NCI-H2081 treated with DMSO at 0.1 percent for 48 hours (cell line): ENCODE measurements at regions not wholly inside any gene's neighbourhood (a gene's known extent, or its start where the extent isn't known, plus 50 kb on each side); places are given as distances from the start of the nearest gene placed in this dataset.

Experiments
- DNase-seq: peaks from one replicate; lab custom pipeline; 2025; lab: John Stamatoyannopoulos, UW

DNA sequence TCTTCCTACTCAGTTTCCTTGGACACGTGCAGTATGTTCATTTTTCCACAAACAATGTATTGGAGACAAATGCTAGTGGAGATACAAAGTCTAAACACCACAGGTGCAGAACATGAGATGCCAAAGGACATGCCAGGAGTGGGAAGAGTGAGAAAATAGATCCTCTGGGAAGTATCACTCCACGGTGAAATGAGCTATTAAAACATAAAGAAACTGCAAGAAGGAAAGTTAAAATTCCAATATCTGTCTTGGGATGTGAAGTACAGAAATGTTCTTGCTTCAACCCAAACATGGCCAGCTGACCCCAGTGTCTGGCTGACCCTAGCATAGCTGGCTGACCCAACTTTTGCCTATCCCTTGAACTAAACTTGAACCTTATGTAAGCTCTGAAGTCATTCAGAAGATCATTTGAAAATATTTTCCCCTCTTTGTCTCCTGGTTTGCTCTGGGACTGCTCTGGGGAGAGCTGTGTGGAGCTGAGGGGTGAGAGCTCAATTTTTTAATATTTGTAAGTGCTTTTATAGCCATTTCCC is 59.5 kb downstream of the FZD1 start:
- no peak for DNase-seq

DNA sequence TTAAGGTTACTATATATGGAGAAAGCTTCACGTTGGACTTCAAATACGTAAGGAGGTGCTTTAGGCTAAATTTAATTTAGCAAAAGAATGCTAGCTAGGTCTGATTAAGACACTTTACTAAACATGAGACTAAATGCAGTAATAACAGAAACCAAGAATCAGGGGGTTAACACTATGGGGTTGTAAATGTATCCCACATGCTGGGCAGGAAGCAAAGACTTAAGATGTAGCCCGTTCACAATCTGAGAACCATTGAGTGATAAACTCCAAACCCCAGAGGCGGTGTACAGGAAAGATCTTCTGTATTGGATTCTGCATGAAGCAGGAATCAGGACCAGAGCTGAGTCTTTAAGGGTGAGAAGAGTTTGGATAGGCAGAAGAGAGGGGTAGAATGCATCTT is 60.4 kb downstream of the FZD1 start:
- no peak for DNase-seq

DNA sequence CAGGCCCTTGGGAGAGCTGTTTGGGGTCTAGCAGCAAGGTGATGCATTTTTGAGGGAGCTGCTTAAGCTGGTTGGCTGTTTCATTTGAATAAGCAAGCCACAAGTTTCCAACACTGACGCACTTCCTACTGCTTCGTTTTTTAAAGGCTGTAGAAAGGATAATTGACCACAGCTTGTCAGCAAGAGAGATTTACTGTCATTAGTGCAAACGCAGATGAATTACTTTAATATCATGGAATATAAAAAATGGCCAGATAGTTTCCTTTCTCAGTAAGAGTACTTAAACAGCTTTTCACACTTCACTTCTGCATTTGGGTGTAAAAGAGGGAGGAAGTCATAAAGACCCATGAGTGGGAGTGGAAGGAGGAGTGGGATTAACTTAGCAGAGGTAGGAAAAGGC is 61.5 kb downstream of the FZD1 start:
- DNase-seq: no peak

DNA sequence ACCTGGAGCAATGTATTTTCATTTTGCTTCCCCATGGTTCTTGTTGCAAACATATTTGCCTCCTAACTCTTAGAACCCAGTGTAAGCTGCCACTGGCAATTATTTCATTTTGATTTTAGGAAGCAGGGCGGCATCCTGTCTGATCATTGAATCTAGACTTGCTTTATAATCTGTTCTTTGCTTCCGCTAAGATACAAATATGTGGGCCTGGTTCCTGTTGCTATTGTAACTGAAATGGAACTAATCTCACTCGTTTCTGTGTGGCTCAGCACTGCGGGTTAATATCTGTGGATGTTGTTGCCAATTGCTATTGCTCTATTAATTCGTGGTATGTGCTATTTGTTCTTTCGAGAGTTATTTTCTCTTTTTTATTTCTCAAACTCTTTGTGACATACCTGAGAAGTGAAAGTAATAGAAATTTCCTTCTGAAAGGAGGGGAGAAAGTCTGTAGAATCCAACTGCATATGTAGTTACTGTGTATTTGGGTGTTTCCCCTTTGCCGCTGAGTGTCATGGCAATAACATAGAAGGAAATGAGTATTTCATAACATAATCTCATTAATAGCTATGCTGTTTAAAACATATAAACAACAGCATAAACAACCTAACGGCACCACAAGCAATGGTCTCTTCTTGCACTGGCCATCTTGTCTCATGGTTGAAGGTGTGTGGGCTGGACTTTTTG is 62.4 kb downstream of the FZD1 start:
- DNase-seq: no peak

DNA sequence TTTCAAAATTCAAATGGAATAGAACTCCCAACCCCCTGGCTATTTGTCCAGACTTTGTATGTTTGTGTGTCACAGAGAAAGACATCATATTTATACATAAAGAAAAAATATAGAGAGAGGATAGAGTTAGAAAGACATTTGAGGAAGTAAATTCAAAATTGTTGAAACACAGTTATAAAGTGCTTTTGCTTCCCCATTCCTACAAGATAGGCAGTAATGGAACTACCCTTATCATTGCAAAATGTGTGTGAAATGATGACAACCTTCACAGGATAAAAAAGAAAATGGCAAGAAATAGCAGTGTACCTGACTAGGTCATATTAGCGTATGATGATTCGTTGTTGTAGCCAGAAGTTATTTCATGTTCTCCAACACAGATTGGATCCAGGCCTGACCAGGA is 63.1 kb downstream of the FZD1 start:
- DNase-seq: no peak

DNA sequence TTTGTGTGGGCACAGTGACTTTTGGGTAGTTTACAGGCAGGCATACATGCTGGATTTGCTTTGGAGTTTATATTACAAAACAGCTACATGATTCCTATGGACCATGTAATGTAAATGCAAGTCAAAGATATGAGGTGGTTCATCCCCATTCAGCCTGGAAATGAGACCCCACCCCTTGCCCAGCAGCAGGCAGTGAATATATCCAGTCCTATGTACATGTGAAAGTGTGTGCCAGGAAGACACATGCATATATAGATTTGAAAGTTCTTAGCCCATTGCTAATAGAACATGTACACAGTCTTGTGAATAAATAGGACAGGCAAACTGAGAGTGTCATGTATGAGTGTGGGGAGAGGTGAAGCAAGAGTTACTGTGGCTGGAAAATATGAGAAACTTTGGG is 65.3 kb downstream of the FZD1 start:
- DNase-seq: no peak

DNA sequence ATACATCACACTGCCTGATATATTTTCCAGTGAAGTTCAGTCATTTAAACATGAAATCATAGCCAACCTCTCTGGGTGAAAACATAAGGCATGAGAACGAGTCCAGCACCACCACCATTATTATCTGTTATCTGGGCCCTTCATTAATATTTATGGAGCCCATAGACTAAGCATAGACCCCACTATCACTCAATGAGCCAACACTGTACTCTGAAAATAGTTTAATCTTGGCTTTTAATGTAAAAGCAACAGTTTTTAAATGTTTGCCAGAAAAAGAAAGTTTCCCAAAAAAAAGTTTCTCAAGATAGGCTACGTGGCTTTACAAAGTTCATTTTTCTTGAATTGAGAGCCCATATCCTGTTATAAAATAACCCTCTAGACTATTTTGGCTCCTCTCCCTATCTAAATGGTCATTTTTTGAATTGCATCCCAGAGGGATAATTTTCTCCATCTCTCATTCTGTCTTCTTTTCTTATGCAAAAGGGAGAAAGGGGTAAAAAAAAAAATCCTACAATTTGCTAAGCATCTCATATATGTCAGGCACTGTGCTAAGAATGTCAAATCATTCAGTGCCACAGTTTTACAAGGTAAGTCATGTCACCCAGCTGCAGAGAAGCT is 66.1 kb downstream of the FZD1 start:
- no peak for DNase-seq

DNA sequence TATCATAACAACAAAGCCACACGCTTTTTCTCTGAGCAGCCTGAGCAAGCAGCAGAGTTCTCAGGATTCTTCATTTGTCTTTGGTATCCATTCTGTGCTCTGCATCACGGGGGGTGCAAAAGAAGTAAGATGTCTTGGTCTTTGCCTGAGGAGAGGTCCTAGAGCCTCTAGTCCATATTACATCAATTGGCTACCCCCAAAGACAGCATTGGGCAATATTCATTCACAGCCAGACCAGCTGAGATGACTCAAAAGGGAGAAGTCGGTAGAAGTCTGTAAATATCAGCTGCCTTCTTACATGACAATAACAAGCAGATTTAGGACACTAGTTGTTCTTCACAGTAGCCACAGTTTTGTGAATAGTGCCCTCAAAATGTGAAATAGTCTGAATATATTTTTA is 66.6 kb downstream of the FZD1 start:
- DNase-seq: no peak

DNA sequence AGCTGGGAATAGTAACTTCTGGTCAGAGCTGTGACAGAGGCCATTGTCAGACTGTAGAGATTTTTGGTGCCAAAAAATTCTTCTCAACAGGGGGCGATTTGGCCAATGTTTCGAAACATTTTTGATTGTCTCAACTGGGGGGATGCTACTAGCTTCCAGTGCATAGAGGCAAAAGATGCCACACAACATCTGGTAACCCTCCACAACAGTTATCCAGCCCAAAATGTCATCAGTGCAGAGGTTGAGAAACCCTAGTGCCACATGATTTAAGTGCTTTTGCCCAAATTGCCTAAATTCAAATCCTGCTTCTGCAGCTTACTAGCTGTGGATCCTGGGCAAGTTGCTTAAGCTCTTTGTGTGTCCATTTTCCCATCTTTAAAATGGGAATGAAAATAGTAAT is 71.9 kb downstream of the FZD1 start:
- DNase-seq: no peak

DNA sequence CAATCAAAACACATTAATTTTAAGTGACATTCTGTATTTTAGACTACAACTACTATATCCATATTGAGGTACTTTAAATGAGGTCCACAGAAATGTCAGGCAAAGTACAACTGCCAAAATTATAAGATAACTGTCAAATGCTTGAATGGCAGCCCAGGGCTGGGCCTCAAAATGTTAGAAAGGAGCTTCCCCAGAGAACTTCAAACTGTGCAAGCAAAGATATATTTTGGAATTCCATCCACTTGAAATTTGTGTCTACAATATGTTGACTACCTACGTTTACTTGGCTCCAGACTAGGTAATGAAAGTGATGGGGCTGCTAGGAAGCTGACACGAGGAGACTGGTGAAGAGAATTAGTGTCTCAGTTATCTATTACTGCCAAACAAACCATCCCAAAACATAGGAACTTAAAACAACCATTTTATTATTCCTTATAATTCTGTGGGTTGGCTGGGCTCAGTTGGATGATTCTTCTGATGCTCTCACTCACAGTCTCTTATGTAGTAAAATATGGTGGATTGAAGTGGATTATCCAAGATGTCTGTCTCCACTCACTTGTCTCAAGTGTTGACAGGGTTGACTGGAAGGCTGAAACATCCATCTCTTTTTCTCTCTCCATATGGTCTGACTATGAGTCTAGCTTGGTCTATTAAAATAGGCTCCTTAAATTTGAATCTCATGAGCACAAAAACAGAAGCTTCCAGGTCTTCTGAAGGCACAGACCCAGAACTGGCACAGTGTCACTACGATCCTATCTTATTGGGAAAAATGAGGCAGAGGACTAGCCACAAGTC is 74.2 kb downstream of the FZD1 start:
- DNase-seq: no peak

DNA sequence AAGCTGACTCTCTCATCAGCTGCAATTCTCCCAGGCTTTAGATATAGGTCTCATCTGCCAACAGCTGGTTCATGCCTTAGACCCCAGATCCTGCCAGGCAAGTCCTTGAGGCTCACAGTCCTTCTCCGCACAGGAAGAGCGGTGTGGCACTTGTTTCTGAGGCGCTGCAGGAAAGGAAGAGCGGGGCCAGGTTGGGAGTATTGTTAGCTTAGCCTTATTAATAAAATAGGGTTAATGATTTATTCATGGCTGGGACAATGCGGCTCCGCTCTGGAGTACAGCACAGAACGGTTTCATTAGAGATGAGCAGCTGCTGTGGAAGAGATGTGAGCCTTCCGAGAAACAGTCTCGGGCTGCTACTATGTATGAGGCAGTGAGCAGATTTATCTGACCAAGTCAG is 78.1 kb downstream of the FZD1 start:
- DNase-seq: no peak

DNA sequence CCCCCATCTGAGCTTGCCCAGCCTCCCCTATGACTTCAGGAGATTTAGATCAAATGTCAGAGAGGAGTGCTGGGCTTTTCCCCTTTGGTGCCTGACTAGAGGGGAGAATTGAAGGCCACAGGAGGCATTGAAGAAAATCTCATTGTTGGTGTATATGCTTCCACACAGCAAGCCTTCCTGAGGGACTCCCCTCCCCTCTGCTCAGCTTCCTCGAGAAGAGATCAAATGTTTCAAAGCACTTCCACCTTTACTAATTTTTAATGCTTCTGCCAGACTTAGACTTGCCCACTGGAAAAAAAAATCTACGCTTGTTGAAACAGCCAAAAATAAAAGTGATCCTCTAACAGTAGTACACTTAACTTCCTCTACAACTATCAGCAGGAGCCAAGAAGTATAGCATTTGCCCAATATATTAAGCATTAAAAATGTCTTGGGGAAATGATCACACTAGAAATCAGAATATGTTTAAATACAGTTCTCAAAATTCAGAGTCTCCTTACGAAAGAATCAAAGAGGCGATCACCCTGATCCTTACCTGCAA is 79.3 kb downstream of the FZD1 start:
- DNase-seq: no peak

DNA sequence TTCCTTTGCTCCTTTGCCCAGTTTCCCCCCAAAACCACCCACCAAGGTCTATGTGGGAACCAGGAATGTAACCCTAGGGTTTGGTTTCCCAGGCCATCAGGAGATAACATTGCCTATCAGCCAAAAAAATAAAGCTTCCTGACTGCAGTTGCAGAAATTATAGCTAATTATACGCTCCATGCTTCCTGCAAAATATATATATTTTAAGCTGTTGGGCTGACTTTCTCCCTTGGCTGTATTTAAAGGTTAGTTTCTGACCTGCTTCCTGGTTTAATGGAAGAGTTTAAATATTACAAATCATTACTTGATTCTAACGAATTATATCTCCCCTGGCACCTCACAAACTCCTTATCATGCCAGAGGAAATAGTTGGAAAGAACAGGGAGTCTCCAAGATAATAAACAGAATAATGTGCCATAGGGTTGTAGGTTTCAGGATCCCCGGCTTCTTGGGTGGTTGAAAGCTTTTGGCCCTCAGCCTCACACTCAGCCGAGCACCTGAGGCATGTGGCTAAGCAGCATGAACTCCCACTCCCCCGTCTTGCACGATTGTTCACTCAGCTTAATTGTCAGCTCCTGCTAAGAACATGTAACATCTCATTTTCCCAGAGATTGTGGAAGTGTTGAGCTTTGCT is 79.9 kb downstream of the FZD1 start:
- DNase-seq: no peak

DNA sequence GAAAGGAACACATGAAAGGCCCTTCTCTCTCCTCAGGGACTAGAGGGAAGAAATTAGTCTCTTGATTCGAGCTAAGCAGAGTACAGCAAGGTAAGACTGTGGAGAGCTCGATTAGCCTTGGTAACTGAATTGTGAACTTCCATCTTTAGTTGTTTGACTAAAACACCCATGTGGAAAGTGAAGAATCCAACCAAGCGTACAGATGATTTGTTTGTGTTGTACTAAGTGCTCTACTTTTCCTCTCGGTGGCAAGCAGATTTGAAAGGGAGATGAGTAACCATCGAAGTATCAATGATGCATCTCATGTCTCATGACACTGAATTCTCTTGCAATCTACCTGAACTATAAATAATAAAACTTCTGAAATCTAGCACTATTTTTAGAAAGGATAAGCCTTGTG is 80.7 kb downstream of the FZD1 start:
- DNase-seq: no peak

DNA sequence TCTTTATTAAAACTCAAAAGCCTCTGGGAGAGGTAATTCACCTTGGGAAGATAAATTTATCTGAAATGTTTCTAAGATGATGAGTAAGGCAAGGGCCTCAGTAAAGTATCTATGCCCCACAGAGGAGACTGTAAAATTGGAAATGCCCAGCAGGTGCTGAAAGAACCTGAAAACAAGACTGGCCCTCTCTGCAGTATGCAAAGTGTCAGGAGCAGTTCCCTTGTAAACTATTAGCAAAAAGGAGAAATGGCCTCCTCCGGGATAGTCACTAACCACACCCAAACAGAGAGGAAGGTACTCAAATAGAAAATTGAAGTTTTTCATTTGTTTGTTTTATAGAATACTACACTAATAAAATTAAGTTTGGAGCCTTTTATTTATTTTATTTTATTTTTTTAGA is 81.2 kb downstream of the FZD1 start:
- DNase-seq: no peak

DNA sequence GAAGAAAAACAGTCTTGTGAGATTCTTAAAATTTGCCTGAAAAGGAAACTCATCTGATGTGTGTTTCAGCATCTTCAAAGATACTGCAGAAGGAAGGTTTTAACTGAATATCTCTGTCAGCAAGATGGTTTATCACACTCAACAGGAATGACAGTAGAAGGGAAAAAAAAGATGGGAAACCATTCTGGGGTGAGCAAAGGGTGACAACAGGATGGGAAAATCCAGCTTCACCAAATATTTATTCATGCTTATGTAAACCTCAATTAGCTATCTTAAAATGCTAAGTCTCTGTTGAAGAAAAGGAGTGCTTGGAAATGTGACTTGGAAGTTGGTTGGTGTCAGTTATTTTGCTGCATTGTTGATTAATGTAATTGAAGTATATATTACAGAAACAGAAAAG is 82.2 kb downstream of the FZD1 start:
- no peak for DNase-seq

DNA sequence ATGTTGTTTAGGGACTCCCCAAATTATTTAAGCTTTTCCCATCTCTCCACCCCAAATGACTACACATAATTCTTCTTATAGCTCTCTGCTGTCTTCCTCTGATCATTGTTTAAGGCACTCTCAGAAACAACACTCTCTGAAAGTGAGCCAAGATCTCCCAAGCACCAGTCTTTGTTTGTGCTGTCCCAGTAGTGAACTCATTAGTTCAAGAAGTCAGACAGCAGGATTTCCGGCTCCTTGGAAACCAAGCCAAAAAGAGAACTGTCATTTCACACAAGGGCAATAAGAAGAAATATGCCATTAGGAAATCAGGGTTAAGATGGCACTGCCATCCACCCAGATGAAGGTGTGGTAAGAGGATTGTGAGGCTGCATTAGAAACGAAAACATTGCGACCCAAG is 83.1 kb downstream of the FZD1 start:
- DNase-seq: no peak

DNA sequence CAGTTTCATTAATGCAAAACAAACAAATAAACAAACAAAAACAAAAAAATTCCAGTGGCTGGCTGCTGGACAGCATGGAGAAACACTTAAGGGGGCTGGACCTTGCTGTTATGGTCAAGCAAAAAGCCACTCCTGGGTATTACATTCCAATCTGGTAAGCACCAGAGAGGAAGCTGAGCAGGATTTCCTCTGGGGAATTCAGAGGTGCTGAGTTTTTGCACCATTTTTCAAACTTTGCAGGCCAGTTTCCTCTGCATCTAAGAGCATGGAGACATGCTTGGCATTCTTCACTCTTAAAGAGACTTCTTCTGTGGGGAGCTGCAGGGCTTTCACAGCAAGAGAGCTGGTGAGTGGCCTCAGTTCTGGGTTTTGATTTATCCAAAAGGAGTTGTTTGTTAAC is 84.5 kb downstream of the FZD1 start:
- no peak for DNase-seq

DNA sequence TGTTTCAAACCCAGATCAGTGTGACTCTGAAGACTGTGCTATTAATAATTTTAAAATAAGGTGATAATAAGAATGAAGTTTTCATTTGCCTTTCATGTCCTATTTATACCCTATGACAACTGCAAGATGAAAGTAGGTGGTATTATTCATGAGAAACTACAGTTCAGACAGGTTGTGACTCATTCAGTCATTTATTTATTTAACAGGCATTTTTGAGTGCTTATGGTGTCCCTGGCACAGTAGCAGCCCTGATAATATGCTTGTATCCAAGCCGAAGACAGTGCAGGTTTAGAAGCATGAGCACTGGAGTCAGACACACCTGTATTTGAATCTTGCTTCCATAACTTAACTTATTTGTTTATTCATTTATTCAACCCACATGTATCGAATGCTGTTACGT is 87.1 kb downstream of the FZD1 start:
- no peak for DNase-seq

DNA sequence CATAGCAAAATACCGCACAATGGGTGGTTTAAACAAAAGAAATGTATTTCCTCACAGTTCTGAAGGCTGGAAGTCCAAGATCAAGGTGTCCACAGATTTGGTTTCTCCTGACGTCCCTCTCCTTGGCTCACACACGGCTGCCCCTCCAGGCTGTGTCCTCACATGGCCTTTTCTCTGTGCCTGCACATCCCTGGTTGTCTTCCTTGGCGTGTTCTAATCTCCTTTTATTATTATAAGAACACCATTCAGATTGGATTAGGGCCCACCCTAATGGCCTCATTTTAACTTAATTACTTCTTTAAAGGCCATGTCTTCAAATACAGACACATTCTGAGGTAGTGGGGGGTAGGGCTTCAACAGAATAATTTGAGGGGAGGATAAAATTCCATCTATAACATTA is 87.9 kb downstream of the FZD1 start:
- no peak for DNase-seq

DNA sequence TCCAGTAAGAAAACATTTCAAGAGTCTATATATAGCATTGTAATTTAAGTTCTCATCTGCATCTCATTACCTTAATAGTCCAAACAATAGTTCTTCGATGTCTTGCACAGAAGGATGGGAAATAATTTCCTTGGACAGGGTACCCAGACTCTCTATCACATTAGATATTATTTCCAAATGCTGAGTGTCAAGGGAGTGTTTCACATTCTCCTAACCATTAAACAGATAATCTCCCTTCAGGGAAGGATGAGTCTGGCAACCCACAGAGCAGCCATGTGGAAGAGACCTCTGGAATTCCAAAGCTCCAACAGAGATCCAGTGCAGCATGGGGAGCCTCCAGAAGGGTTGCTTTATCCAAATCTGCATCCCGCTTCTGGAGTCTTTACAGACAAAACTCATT is 89.6 kb downstream of the FZD1 start:
- DNase-seq: no peak

DNA sequence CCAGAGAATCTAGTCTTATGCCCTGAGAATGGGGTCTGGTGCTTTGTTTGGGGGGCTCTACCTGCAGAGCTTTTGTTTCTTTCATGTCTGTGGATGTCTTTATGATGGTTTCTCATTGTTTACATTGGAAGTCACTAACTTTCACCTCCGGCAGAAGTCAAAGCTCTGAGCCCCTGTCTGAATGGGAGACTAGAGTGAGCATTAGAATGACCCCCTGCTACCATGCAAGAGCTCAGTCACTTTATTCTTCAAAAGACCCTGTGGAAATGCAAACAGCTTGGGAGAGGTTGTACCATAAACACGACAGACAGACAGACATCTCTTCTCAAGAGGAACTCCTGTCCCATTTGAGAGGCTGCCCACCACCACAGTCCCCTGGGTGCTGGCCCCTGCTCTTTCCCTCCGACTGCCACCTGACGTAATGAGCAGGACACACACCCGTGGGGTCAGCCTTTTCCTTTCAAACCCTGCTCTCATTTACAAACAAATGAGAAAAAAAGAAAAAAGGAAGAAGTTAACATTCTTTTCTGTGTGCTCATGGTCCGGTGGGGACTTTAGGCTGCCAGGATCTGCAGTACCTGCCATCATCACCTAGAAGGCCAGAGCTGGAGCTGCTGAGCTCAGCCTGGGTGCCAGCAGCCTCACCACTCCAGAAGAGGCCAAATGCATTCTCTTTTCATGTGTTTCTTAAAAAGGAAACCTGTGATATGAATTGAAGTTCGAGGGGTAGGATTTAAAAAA is 91.6 kb downstream of the FZD1 start:
- no peak for DNase-seq
